ENCODE measurements at regions not wholly inside any gene's neighbourhood (a gene's known extent, or its start where the extent isn't known, plus 50 kb on each side); places are given as distances from the start of the nearest gene placed in this dataset.

- Mint-ChIP-seq H3K4me1 (ENCODE audit: low read depth in 2 of 2) (no peaks in the 10 kb centered on the region), H3K4me3 (no peak overlapping the region), H3K36me3 (peaks cover 10% of the 10 kb centered on the region), H3K27me3 (no peaks in the 10 kb centered on the region), H3K27ac (no peak overlapping the region), H3K9me3 (peaks cover 16% of the 10 kb centered on the region)
- no peak for DNase-seq (ENCODE audit: low spot score)
- ATAC-seq = no peak
These were observed 598.9 kb upstream of the CHRM3 start for GRCh38 chr1:238787471-238787870.

DNA sequence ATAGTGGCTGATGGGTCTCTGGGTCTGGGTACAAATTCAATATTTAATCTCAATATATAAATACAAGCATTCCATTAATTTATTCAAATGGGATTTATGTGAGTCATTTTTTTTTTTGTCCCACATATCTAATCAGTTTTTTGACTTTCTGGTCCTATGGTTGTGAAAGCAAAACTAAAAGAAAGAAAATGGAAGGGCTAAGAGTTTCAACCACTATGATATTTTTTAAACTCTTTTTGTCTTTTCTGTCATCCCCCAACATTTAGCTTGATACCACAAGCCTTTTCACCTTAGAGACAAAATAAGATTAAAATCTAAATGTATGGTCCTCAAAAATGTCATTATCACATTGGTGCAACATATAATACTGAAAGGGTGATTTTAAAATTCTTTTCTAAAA lies 602.7 kb upstream of the CHRM3 start:
- Mint-ChIP-seq H3K4me3 (no peak overlapping the region), H3K9me3 (peaks cover 22% of the 10 kb centered on the region), H3K27ac (no peak overlapping the region), H3K36me3 (no peaks in the 10 kb centered on the region), H3K4me1 (ENCODE audit: low read depth in 2 of 2) (no peaks in the 10 kb centered on the region), H3K27me3 (no peaks in the 10 kb centered on the region)
- ATAC-seq = no peak
- DNase-seq (ENCODE audit: low spot score) = no peak

DNA sequence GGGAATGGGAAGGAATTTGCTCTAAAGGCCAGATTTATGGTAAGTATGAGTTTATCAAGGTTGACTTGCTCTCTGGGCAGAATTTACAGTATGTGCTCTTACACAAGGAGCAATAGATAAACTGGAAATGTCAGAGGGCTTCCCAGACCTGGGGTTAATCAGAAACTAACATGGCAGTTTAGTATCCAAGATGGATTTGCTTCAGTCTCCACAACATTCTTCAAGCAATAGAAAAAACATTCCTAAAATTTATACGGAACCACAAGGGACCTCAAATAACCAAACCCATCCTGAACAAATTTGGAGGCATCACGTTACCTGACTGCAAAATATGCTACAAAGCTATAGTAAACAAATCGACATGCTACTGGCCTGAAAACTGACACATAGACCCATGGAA lies 606.7 kb upstream of the CHRM3 start:
- Mint-ChIP-seq H3K27ac (no peak overlapping the region), H3K4me3 (no peak overlapping the region)
- DNase-seq (ENCODE audit: low spot score) = no peak

GRCh38 chr1:238778113-238778512 lies 608.3 kb upstream of the CHRM3 start:
- Mint-ChIP-seq H3K27me3 (no peaks in the 10 kb centered on the region), H3K9me3 (peaks cover 14% of the 10 kb centered on the region), H3K4me1 (ENCODE audit: low read depth in 2 of 2) (no peaks in the 10 kb centered on the region), H3K36me3 (no peaks in the 10 kb centered on the region), H3K27ac (no peak overlapping the region), H3K4me3 (no peak overlapping the region)
- ATAC-seq (no peak), DNase-seq (ENCODE audit: low spot score) (no peak)

More for the DNA sequence above, 606.7 kb upstream of the CHRM3 start:
- Mint-ChIP-seq H3K27me3 (no peaks in the 10 kb centered on the region), H3K36me3 (no peaks in the 10 kb centered on the region), H3K4me1 (ENCODE audit: low read depth in 2 of 2) (no peaks in the 10 kb centered on the region), H3K9me3 (peaks cover 14% of the 10 kb centered on the region)
- no peak for ATAC-seq

DNA sequence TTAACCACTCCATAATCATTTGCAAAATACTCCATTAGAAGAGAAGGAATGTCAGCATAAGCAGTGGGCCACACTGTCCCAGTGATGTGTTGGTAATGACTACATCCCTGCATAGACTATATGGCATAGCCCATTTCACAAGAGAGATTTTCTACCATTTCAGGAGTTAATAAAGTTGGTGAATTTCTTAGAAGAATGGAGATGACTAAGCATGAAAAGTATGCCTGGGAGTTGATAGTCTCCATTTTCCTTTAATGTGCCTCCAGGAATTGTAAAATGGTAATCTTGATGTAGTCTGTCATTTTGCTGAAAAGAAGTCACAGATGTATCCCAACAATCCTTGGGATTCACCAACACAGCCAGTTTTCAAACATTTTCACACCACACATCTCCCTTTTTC lies 608.8 kb upstream of the CHRM3 start:
- ATAC-seq = no peak
- Mint-ChIP-seq H3K9me3 (peaks cover 12% of the 10 kb centered on the region), H3K27ac (no peak overlapping the region), H3K36me3 (no peaks in the 10 kb centered on the region), H3K27me3 (no peaks in the 10 kb centered on the region), H3K4me3 (no peak overlapping the region), H3K4me1 (ENCODE audit: low read depth in 2 of 2) (no peaks in the 10 kb centered on the region)
- DNase-seq (ENCODE audit: low spot score) = no peak

- no peak for DNase-seq (ENCODE audit: low spot score)
- Mint-ChIP-seq H3K36me3 (no peaks in the 10 kb centered on the region), H3K27me3 (no peaks in the 10 kb centered on the region), H3K4me3 (no peak overlapping the region), H3K9me3 (peaks cover 7% of the 10 kb centered on the region), H3K27ac (no peak overlapping the region), H3K4me1 (ENCODE audit: low read depth in 2 of 2) (no peaks in the 10 kb centered on the region)
- ATAC-seq = no peak
These were observed 610.2 kb upstream of the CHRM3 start for GRCh38 chr1:238776126-238776525.

DNA sequence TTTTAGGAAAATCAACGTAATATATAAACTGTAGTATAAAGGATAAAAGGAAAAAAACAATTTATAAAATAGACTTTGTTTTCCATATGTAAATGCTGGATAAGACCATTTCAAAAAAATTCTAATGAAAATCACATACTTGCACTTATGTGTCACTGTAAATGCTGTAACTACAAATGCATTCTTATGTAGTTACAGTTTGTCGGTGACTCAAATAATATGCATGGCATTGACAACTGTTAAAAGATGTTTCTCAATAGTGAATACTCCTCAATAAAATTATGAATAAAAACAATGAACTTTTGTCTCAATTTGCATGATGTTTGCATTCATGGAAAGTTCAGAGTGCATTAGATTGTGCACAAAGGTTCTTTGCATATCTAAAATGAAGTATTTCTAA lies 614.0 kb upstream of the CHRM3 start:
- Mint-ChIP-seq H3K27me3 (no peaks in the 10 kb centered on the region), H3K27ac (no peak overlapping the region), H3K9me3 (no peaks in the 10 kb centered on the region), H3K36me3 (no peaks in the 10 kb centered on the region), H3K4me3 (no peak overlapping the region), H3K4me1 (ENCODE audit: low read depth in 2 of 2) (no peaks in the 10 kb centered on the region)
- DNase-seq (ENCODE audit: low spot score) = no peak
- no peak for ATAC-seq

- ATAC-seq = no peak
- DNase-seq (ENCODE audit: low spot score) = no peak
- no peaks in the 10 kb centered on the region for H3K27me3 Mint-ChIP-seq
- H3K36me3 Mint-ChIP-seq = peaks cover 6% of the 10 kb centered on the region
- H3K9me3 Mint-ChIP-seq = peaks cover 15% of the 10 kb centered on the region
- H3K27ac Mint-ChIP-seq = no peak overlapping the region
- H3K4me3 Mint-ChIP-seq = no peak overlapping the region
- H3K4me1 Mint-ChIP-seq (ENCODE audit: low read depth in 2 of 2) = no peaks in the 10 kb centered on the region
These were observed 619.0 kb upstream of the CHRM3 start for GRCh38 chr1:238767321-238767720.

GRCh38 chr1:238764779-238765178 lies 621.6 kb upstream of the CHRM3 start:
- peaks cover 6% of the 10 kb centered on the region for H3K36me3 Mint-ChIP-seq
- peaks cover 19% of the 10 kb centered on the region for H3K9me3 Mint-ChIP-seq
- DNase-seq (ENCODE audit: low spot score) (no peak), ATAC-seq (no peak)
- no peak overlapping the region for H3K4me3 Mint-ChIP-seq
- H3K27me3 Mint-ChIP-seq = no peaks in the 10 kb centered on the region
- H3K27ac Mint-ChIP-seq = no peak overlapping the region
- no peaks in the 10 kb centered on the region for H3K4me1 Mint-ChIP-seq (ENCODE audit: low read depth in 2 of 2)

GRCh38 chr1:238753252-238753651 lies 633.1 kb upstream of the CHRM3 start:
- ATAC-seq (no peak), DNase-seq (ENCODE audit: low spot score) (no peak)
- Mint-ChIP-seq H3K4me3 (no peak overlapping the region), H3K4me1 (ENCODE audit: low read depth in 2 of 2) (no peaks in the 10 kb centered on the region), H3K36me3 (peaks cover 6% of the 10 kb centered on the region), H3K27me3 (no peaks in the 10 kb centered on the region), H3K9me3 (peaks cover 10% of the 10 kb centered on the region), H3K27ac (no peak overlapping the region)

- no peak for ATAC-seq
- H3K36me3 Mint-ChIP-seq = peaks cover 6% of the 10 kb centered on the region
These were observed 634.0 kb upstream of the CHRM3 start for GRCh38 chr1:238752327-238752726.

GRCh38 chr1:238745069-238745468 lies 641.3 kb upstream of the CHRM3 start:
- DNase-seq (ENCODE audit: low spot score) (no peak), ATAC-seq (no peak)
- Mint-ChIP-seq H3K36me3 (no peaks in the 10 kb centered on the region), H3K9me3 (peaks cover 16% of the 10 kb centered on the region), H3K27ac (no peak overlapping the region), H3K4me1 (ENCODE audit: low read depth in 2 of 2) (no peaks in the 10 kb centered on the region), H3K27me3 (no peaks in the 10 kb centered on the region), H3K4me3 (no peak overlapping the region)

More at GRCh38 chr1:238752327-238752726, 634.0 kb upstream of the CHRM3 start:
- no peak for DNase-seq (ENCODE audit: low spot score)
- H3K27me3 Mint-ChIP-seq = no peaks in the 10 kb centered on the region
- H3K27ac Mint-ChIP-seq = no peak overlapping the region
- no peaks in the 10 kb centered on the region for H3K4me1 Mint-ChIP-seq (ENCODE audit: low read depth in 2 of 2)
- peaks cover 9% of the 10 kb centered on the region for H3K9me3 Mint-ChIP-seq
- no peak overlapping the region for H3K4me3 Mint-ChIP-seq

DNA sequence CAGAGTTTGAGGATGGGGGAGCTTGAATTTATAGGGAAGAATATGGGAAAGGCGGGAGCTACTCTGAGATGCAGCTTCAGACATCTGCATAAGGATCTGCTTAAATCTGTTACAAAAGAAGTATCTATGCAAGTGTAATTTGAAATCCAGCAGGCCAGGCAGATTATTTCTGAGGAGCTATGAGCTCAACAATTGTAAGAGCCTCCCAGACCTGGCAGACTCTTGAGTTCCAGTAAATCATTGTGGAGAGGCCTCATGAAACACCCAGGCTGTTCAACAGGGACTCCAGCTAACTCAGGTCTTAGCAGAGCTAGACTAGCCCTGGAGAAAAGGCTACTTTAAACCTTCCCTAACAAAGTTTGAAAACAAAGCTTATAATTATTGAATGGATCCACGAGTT lies 647.5 kb upstream of the CHRM3 start:
- no peaks in the 10 kb centered on the region for H3K27me3 Mint-ChIP-seq
- ATAC-seq (no peak), DNase-seq (ENCODE audit: low spot score) (no peak)
- no peak overlapping the region for H3K27ac Mint-ChIP-seq
- H3K4me1 Mint-ChIP-seq (ENCODE audit: low read depth in 2 of 2) = no peaks in the 10 kb centered on the region
- no peaks in the 10 kb centered on the region for H3K36me3 Mint-ChIP-seq
- no peak overlapping the region for H3K4me3 Mint-ChIP-seq
- H3K9me3 Mint-ChIP-seq = peaks cover 12% of the 10 kb centered on the region

GRCh38 chr1:238727670-238728069 lies 658.7 kb upstream of the CHRM3 start:
- H3K27ac Mint-ChIP-seq = no peak overlapping the region
- H3K36me3 Mint-ChIP-seq = no peaks in the 10 kb centered on the region
- H3K9me3 Mint-ChIP-seq = peaks cover 5% of the 10 kb centered on the region
- DNase-seq (ENCODE audit: low spot score) (no peak), ATAC-seq (no peak)
- H3K27me3 Mint-ChIP-seq = no peaks in the 10 kb centered on the region
- H3K4me3 Mint-ChIP-seq = no peak overlapping the region
- no peaks in the 10 kb centered on the region for H3K4me1 Mint-ChIP-seq (ENCODE audit: low read depth in 2 of 2)

DNA sequence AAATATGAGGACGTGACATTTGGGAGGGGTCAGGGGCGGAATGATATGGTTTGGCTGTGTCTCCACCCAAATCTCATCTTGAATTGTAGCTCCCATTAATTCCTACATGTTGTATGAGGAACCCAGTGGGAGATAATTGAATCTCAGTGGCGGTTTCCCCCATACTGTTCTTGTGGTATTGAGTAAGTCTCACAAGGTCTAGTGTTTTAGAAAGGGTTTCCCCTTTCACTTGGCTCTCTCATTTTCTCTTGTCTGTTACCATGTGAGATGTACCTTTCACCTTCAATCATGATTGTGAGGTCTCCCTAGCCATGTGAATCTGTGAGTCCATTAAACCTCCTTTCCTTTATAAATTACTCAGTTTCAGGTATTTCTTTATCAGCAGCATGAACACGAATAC lies 663.6 kb upstream of the CHRM3 start:
- H3K27me3 Mint-ChIP-seq = no peaks in the 10 kb centered on the region
- no peaks in the 10 kb centered on the region for H3K4me1 Mint-ChIP-seq (ENCODE audit: low read depth in 2 of 2)
- peaks cover 12% of the 10 kb centered on the region for H3K9me3 Mint-ChIP-seq
- no peak overlapping the region for H3K27ac Mint-ChIP-seq
- ATAC-seq (no peak), DNase-seq (ENCODE audit: low spot score) (no peak)
- H3K4me3 Mint-ChIP-seq = no peak overlapping the region
- peaks cover 10% of the 10 kb centered on the region for H3K36me3 Mint-ChIP-seq

Measured in natural killer cell treated with Interleukin-12 subunit alpha and Interleukin-12 subunit beta and Interleukin-15 and Interleukin-18, amount 100 ng/mL, for 72 hours (primary cell).